SK-N-SH (cell line): ENCODE measurements at regions not wholly inside any gene's neighbourhood (a gene's known extent, or its start where the extent isn't known, plus 50 kb on each side); places are given as distances from the start of the nearest gene placed in this dataset.
A peak's percentile ranks its signal among the peaks of the same experiment; 100 is the strongest.

Experiments
- CTCF ChIA-PET: fragments of 300-600, 350-600 bp; formaldehyde crosslinking; extraction: SDS; loops from one replicate; lab custom pipeline; 2021; lab: Yijun Ruan, JAX
- POLR2A ChIA-PET: fragments of 350-600 bp; sonication (Branson Sonifier 250); formaldehyde crosslinking; extraction: SDS; loops from one replicate; lab custom pipeline; 2020; ENCODE audit warnings: antibody characterized with exemption, inconsistent platforms; lab: Yijun Ruan, JAX
- DNase-seq: peaks from one replicate; pipeline ENCODE4 v3.0.0; 2012
- H2AFZ ChIP-seq: fragments of 200-600 bp; sonication (generic); 2 replicates; pipeline ENCODE4 v1.8.1; 2016; ENCODE audit warnings: antibody characterized with exemption, mild to moderate bottlenecking, low read depth
- H3F3A ChIP-seq: fragments of 200-600 bp; sonication (generic); replicated peaks from 2 replicates; pipeline ENCODE3; 2016; ENCODE audit warnings: antibody characterized with exemption, mild to moderate bottlenecking; ENCODE audit not compliant: insufficient read depth
- H3K27ac ChIP-seq, 2 experiments: fragments of 200-500 bp in 1 of 2; fragments of 200-600 bp in 1 of 2; sonication (Bioruptor generic) in 1 of 2; sonication (generic), shearing (Covaris generic) in 1 of 2; 2 replicates each; pipeline versions ENCODE4 v1.5.1 to v1.6.1; 2014 to 2016; ENCODE audit warnings: low read depth in 2 of 2, inconsistent platforms in 1 of 2, low read length in 1 of 2, mild to moderate bottlenecking in 1 of 2, mixed read lengths in 1 of 2
- H3K27me3 ChIP-seq: fragments of 200-600 bp; sonication (generic), shearing (Covaris generic); 2 replicates; pipeline ENCODE4 v1.6.1; 2016; ENCODE audit warnings: mixed run types; ENCODE audit not compliant: insufficient read depth
- H3K36me3 ChIP-seq, 2 experiments: fragments of 200-500 bp in 1 of 2; fragments of 200-600 bp in 1 of 2; sonication (Bioruptor generic) in 1 of 2; sonication (generic) in 1 of 2; replicated peaks in 1 of 2; 2 replicates each; pipeline versions ENCODE3 to v1.5.1; 2014 to 2016; ENCODE audit warnings: low read length in 1 of 2, mild to moderate bottlenecking in 1 of 2; ENCODE audit not compliant: insufficient read depth in 2 of 2, control insufficient read depth in 1 of 2
- H3K4me1 ChIP-seq, 2 experiments: fragments of 200-500 bp in 1 of 2; fragments of 200-600 bp in 1 of 2; sonication (Bioruptor generic) in 1 of 2; sonication (generic), shearing (Covaris generic) in 1 of 2; 2 replicates each; pipeline versions ENCODE4 v1.5.1 to v1.6.1; 2014 to 2016; ENCODE audit warnings: low read depth in 1 of 2, low read length in 1 of 2, mixed run types in 1 of 2; ENCODE audit not compliant: insufficient read depth in 2 of 2, control insufficient read depth in 1 of 2
- H3K4me2 ChIP-seq: fragments of 200-600 bp; sonication (generic), shearing (Covaris generic); 2 replicates; pipeline ENCODE4 v1.6.1; 2017; ENCODE audit warnings: mixed run types
- H3K4me3 ChIP-seq, 2 experiments: fragments of 200-500 bp in 1 of 2; fragments of 200-600 bp in 1 of 2; sonication (Bioruptor generic) in 1 of 2; sonication (generic), shearing (Covaris generic) in 1 of 2; 2 replicates each; pipeline versions ENCODE4 v1.5.1 to v1.8.1; 2014 to 2016; ENCODE audit warnings: low read depth in 2 of 2, inconsistent platforms in 1 of 2, low read length in 1 of 2, mild to moderate bottlenecking in 1 of 2, mixed read lengths in 1 of 2, moderate library complexity in 1 of 2
- H3K79me2 ChIP-seq: fragments of 200-600 bp; sonication (generic); 2 replicates; pipeline ENCODE4 v1.8.1; 2017; ENCODE audit warnings: mild to moderate bottlenecking; ENCODE audit not compliant: insufficient read depth
- H3K9ac ChIP-seq: fragments of 200-600 bp; sonication (generic); 2 replicates; pipeline ENCODE4 v1.6.1; 2017; ENCODE audit warnings: mixed run types
- H3K9me2 ChIP-seq: fragments of 200-600 bp; sonication (generic); 2 replicates; pipeline ENCODE4 v1.6.1; 2017; ENCODE audit warnings: mixed run types
- H3K9me3 ChIP-seq: fragments of 200-600 bp; sonication (generic); 2 replicates; pipeline ENCODE4 v1.6.1; 2017; ENCODE audit warnings: mixed run types, mild to moderate bottlenecking, moderate library complexity
- H4K20me1 ChIP-seq: fragments of 200-600 bp; sonication (generic); 2 replicates; pipeline ENCODE4 v1.6.1; 2017; ENCODE audit warnings: mild to moderate bottlenecking, mixed run types; ENCODE audit not compliant: insufficient read depth
- CHD2 ChIP-seq: fragments of 150-350 bp; IDR thresholded peaks from 2 replicates; pipeline ENCODE4 v1.6.1; 2018; ENCODE audit warnings: low read length; ENCODE audit not compliant: partially characterized antibody
- EP300 ChIP-seq, 2 experiments: IDR thresholded peaks; 2 replicates each; pipeline versions ENCODE4 v1.4.0 to v1.6.1; 2012; ENCODE audit warnings: borderline replicate concordance in 1 of 2, low read depth in 1 of 2, low read length in 1 of 2
- FOSL2 ChIP-seq: IDR thresholded peaks from 2 replicates; pipeline ENCODE4 v1.4.0; 2012; ENCODE audit warnings: low read depth, mild to moderate bottlenecking, moderate library complexity, borderline replicate concordance
- FOXJ3 ChIP-seq: sonication (generic); formaldehyde crosslinking; IDR thresholded peaks from 2 replicates; pipeline ENCODE4 v1.5.1; 2020; ENCODE audit warnings: mild to moderate bottlenecking, missing genetic modification reagents
- FOXM1 ChIP-seq: IDR thresholded peaks from 2 replicates; pipeline ENCODE4 v1.4.0; 2012; ENCODE audit warnings: low read depth, mild to moderate bottlenecking
- GATA2 ChIP-seq: sonication (generic); formaldehyde crosslinking; IDR thresholded peaks from 2 replicates; pipeline ENCODE4 v1.5.0; 2020; ENCODE audit warnings: mild to moderate bottlenecking, missing genetic modification reagents
- JUND ChIP-seq: IDR thresholded peaks from 2 replicates; pipeline ENCODE4 v1.4.0; 2012
- MEF2A ChIP-seq: IDR thresholded peaks from 2 replicates; pipeline ENCODE4 v1.4.0; 2012; ENCODE audit warnings: low read depth, borderline replicate concordance
- NFIC ChIP-seq: IDR thresholded peaks from 2 replicates; pipeline ENCODE4 v1.4.0; 2012; ENCODE audit warnings: borderline replicate concordance
- NRF1 ChIP-seq: IDR thresholded peaks from 2 replicates; pipeline ENCODE4 v1.6.1; 2012; ENCODE audit warnings: low read depth, mild to moderate bottlenecking, low read length
- POLR2AphosphoS5 ChIP-seq: IDR thresholded peaks from 2 replicates; pipeline ENCODE4 v1.6.1; 2012; ENCODE audit warnings: low read depth, low read length
- RAD21 ChIP-seq: IDR thresholded peaks from 2 replicates; pipeline ENCODE4 v1.6.1; 2012; ENCODE audit warnings: mild to moderate bottlenecking, low read length
- RCOR1 ChIP-seq: fragments of 150-350 bp; IDR thresholded peaks from 2 replicates; pipeline ENCODE4 v1.6.1; 2017; ENCODE audit warnings: antibody characterized with exemption, low read length
- RFX5 ChIP-seq: IDR thresholded peaks from 2 replicates; pipeline ENCODE4 v1.6.1; 2012; ENCODE audit warnings: mild to moderate bottlenecking, improper control_type of control experiment, low read length
- RXRA ChIP-seq: IDR thresholded peaks from 2 replicates; pipeline ENCODE4 v1.4.0; 2012; ENCODE audit warnings: low read depth, mild to moderate bottlenecking, borderline replicate concordance
- SMC3 ChIP-seq: IDR thresholded peaks from 2 replicates; pipeline ENCODE4 v1.6.1; 2012; ENCODE audit warnings: low read depth, low read length, improper control_type of control experiment
- TAF1 ChIP-seq: IDR thresholded peaks from 2 replicates; pipeline ENCODE4 v1.6.1; 2012; ENCODE audit warnings: low read depth, mild to moderate bottlenecking, low read length, moderate library complexity, borderline replicate concordance
- TCF12 ChIP-seq: IDR thresholded peaks from 2 replicates; pipeline ENCODE4 v1.4.0; 2012
- TEAD4 ChIP-seq: IDR thresholded peaks from 2 replicates; pipeline ENCODE4 v1.4.0; 2012; ENCODE audit warnings: mild to moderate bottlenecking, borderline replicate concordance; ENCODE audit not compliant: insufficient read depth
- WGBS: methylation state at CpG from one replicate; pipeline ENCODE4 v1.1.6; 2017; ENCODE audit warnings: low lambda C conversion rate; 5-methylcytosine and 5-hydroxymethylcytosine counted together
- TF ChIP-seq, protein P1 (sequence below): IDR thresholded peaks from 2 replicates; pipeline ENCODE4 v1.6.1; 2012; ENCODE audit warnings: mild to moderate bottlenecking, low read depth, low read length, moderate library complexity
- TF ChIP-seq, protein P2 (sequence below): IDR thresholded peaks from 2 replicates; pipeline ENCODE4 v1.4.0; 2012; ENCODE audit warnings: low read depth, borderline replicate concordance
- TF ChIP-seq, protein P3 (sequence below): fragments of 200-600 bp; sonication (generic); IDR thresholded peaks from 2 replicates; pipeline ENCODE4 v1.6.1; 2017; ENCODE audit warnings: antibody characterized with exemption, mild to moderate bottlenecking, moderate library complexity
- TF ChIP-seq, protein P4 (sequence below): fragments of 150-350 bp; IDR thresholded peaks from 2 replicates; pipeline ENCODE4 v1.6.1; 2016; ENCODE audit warnings: mild to moderate bottlenecking, low read depth, low read length
- TF ChIP-seq, protein P5 (sequence below): IDR thresholded peaks from 2 replicates; pipeline ENCODE4 v1.4.0; 2012; ENCODE audit warnings: low read depth

DNA sequence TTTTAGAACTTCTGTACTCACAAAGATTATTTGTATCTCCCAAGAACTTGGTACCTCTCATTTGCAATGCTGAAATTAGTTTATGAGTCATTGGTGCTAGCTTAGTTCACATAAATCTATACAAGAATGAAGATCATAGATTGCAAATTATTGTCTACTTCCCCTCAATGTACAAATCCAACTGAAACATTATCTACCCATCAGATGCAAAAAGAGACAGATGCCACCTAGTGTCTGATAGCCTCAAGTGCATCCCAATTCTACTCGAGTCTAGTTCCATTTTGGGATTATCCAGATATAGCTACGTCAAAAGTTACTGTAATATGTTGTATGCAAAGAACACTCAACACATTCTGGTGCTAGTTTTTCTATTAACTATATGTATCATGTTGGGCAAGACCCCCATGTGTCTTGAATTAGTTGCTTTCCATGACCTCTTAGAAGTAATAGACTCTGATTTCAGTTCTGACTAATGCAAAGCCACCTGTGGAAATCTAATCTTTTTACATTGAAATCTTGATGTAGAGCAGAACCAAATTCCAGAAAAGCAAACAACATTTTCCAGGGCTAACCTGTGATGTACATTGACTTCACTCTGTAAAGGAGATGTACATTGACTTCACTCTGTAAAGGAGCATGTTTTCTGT, 210.0 kb downstream of the RBM43 start:
- no peak overlapping the region for H3K4me3 ChIP-seq
- peak; percentile 37 for DNase-seq
- no peaks in the 10 kb centered on the region for H3K36me3 ChIP-seq
- WGBS, result 48% methylated on average over 2 of the region's 2 CpGs
- no peaks in the 10 kb centered on the region for H3K79me2 ChIP-seq
- H4K20me1 ChIP-seq, result no peaks in the 10 kb centered on the region
- H3K9ac ChIP-seq, result no peak overlapping the region
- H3K27me3 ChIP-seq, result no peaks in the 10 kb centered on the region
- H3K9me3 ChIP-seq, result no peaks in the 10 kb centered on the region
- H3K4me2 ChIP-seq, result no peak overlapping the region
- H3K9me2 ChIP-seq, result no peaks in the 10 kb centered on the region
- POLR2A ChIA-PET, result no interaction called here
- peaks cover 8 to 23% of the 10 kb centered on the region in 2 experiments; a peak in 3 of 4 replicates for H3K4me1 ChIP-seq
- TF ChIP-seq, protein P1, sequence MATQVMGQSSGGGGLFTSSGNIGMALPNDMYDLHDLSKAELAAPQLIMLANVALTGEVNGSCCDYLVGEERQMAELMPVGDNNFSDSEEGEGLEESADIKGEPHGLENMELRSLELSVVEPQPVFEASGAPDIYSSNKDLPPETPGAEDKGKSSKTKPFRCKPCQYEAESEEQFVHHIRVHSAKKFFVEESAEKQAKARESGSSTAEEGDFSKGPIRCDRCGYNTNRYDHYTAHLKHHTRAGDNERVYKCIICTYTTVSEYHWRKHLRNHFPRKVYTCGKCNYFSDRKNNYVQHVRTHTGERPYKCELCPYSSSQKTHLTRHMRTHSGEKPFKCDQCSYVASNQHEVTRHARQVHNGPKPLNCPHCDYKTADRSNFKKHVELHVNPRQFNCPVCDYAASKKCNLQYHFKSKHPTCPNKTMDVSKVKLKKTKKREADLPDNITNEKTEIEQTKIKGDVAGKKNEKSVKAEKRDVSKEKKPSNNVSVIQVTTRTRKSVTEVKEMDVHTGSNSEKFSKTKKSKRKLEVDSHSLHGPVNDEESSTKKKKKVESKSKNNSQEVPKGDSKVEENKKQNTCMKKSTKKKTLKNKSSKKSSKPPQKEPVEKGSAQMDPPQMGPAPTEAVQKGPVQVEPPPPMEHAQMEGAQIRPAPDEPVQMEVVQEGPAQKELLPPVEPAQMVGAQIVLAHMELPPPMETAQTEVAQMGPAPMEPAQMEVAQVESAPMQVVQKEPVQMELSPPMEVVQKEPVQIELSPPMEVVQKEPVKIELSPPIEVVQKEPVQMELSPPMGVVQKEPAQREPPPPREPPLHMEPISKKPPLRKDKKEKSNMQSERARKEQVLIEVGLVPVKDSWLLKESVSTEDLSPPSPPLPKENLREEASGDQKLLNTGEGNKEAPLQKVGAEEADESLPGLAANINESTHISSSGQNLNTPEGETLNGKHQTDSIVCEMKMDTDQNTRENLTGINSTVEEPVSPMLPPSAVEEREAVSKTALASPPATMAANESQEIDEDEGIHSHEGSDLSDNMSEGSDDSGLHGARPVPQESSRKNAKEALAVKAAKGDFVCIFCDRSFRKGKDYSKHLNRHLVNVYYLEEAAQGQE, result no peak
- TF ChIP-seq FOSL2 (no peak), FOXJ3 (no peak), RAD21 (peak; percentile 71), GATA2 (CRISPR knock-in tag) (no peak), NFIC (no peak), CHD2 (no peak), TCF12 (peak; percentile 64), TAF1 (no peak), SMC3 (peak; percentile 65), JUND (no peak), POLR2AphosphoS5 (no peak), RFX5 (no peak), RXRA (no peak), EP300 (IDR thresholded peaks at IDR 0.05; ENCODE audit: borderline replicate concordance in 1 of 2, low read depth in 1 of 2, low read length in 1 of 2) (peak in 1 of 2 experiments; percentile 13; a peak in 1 of 4 replicates), RCOR1 (peak; percentile 37), TEAD4 (no peak), NRF1 (no peak), FOXM1 (no peak), MEF2A (no peak)
- TF ChIP-seq, protein P2, sequence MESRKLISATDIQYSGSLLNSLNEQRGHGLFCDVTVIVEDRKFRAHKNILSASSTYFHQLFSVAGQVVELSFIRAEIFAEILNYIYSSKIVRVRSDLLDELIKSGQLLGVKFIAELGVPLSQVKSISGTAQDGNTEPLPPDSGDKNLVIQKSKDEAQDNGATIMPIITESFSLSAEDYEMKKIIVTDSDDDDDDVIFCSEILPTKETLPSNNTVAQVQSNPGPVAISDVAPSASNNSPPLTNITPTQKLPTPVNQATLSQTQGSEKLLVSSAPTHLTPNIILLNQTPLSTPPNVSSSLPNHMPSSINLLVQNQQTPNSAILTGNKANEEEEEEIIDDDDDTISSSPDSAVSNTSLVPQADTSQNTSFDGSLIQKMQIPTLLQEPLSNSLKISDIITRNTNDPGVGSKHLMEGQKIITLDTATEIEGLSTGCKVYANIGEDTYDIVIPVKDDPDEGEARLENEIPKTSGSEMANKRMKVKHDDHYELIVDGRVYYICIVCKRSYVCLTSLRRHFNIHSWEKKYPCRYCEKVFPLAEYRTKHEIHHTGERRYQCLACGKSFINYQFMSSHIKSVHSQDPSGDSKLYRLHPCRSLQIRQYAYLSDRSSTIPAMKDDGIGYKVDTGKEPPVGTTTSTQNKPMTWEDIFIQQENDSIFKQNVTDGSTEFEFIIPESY, result no peak
- TF ChIP-seq, protein P3, sequence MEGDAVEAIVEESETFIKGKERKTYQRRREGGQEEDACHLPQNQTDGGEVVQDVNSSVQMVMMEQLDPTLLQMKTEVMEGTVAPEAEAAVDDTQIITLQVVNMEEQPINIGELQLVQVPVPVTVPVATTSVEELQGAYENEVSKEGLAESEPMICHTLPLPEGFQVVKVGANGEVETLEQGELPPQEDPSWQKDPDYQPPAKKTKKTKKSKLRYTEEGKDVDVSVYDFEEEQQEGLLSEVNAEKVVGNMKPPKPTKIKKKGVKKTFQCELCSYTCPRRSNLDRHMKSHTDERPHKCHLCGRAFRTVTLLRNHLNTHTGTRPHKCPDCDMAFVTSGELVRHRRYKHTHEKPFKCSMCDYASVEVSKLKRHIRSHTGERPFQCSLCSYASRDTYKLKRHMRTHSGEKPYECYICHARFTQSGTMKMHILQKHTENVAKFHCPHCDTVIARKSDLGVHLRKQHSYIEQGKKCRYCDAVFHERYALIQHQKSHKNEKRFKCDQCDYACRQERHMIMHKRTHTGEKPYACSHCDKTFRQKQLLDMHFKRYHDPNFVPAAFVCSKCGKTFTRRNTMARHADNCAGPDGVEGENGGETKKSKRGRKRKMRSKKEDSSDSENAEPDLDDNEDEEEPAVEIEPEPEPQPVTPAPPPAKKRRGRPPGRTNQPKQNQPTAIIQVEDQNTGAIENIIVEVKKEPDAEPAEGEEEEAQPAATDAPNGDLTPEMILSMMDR, result peak; percentile 83
- TF ChIP-seq, protein P4, sequence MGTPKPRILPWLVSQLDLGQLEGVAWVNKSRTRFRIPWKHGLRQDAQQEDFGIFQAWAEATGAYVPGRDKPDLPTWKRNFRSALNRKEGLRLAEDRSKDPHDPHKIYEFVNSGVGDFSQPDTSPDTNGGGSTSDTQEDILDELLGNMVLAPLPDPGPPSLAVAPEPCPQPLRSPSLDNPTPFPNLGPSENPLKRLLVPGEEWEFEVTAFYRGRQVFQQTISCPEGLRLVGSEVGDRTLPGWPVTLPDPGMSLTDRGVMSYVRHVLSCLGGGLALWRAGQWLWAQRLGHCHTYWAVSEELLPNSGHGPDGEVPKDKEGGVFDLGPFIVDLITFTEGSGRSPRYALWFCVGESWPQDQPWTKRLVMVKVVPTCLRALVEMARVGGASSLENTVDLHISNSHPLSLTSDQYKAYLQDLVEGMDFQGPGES, result no peak
- TF ChIP-seq, protein P5, sequence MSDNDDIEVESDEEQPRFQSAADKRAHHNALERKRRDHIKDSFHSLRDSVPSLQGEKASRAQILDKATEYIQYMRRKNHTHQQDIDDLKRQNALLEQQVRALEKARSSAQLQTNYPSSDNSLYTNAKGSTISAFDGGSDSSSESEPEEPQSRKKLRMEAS, result no peak
- no peak overlapping the region for H2AFZ ChIP-seq
- CTCF ChIA-PET, result interaction anchor here (0.6 to 2.4 kb wide), 12 partner anchors 9 to 570 kb away, joined by 3 to 6 read pairs (median 4); no protein-coding TSS in a partner anchor
- H3K27ac ChIP-seq, result peak overlapping the region; percentile 43 to 60; a peak in 3 of 4 replicates
- peaks cover 22% of the 10 kb centered on the region for H3F3A ChIP-seq
